ENCODE measurements at regions not wholly inside any gene's neighbourhood (a gene's known extent, or its start where the extent isn't known, plus 50 kb on each side); places are given as distances from the start of the nearest gene placed in this dataset.

DNA sequence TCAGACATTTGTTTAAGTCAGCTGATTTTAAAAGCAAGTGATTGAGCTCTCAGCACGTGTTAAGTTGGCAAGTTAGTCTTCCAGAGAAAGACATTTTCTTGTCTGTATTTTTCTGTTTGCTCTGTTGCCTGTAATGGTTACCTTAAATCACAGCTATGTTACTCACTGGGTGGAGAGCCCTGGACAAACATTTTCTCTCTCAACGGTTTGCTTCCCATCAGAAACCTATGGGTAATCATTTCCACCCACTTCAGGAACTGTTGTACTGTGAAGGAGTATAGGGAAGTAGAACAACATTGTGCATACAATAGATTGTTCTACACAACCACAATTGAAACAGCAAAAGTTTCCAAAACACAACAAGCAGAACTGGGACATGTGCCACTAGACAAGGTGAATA, 113.9 kb upstream of the DPT start:
- TF ChIP-seq, protein P1, sequence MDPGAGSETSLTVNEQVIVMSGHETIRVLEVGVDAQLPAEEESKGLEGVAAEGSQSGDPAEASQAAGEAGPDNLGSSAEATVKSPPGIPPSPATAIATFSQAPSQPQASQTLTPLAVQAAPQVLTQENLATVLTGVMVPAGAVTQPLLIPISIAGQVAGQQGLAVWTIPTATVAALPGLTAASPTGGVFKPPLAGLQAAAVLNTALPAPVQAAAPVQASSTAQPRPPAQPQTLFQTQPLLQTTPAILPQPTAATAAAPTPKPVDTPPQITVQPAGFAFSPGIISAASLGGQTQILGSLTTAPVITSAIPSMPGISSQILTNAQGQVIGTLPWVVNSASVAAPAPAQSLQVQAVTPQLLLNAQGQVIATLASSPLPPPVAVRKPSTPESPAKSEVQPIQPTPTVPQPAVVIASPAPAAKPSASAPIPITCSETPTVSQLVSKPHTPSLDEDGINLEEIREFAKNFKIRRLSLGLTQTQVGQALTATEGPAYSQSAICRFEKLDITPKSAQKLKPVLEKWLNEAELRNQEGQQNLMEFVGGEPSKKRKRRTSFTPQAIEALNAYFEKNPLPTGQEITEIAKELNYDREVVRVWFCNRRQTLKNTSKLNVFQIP (CRISPR knock-in tag; IDR thresholded peaks at IDR 0.05; ENCODE audit: borderline replicate concordance, low read depth): no peak
- TF ChIP-seq TCF4 (CRISPR knock-in tag; IDR thresholded peaks at IDR 0.05; ENCODE audit: borderline replicate concordance): no peak
- no peak for TF ChIP-seq GLIS3 (CRISPR knock-in tag; IDR thresholded peaks at IDR 0.05)
- TF ChIP-seq CSDC2 (CRISPR knock-in tag; IDR thresholded peaks at IDR 0.05): no peak
- TF ChIP-seq ARNTL (CRISPR knock-in tag; IDR thresholded peaks at IDR 0.05; ENCODE audit: borderline replicate concordance, low read depth): no peak
- TF ChIP-seq ZFP30 (CRISPR knock-in tag; IDR thresholded peaks at IDR 0.05): no peak
- TF ChIP-seq ZNF70 (CRISPR knock-in tag; IDR thresholded peaks at IDR 0.05): no peak
- TF ChIP-seq, protein P2, sequence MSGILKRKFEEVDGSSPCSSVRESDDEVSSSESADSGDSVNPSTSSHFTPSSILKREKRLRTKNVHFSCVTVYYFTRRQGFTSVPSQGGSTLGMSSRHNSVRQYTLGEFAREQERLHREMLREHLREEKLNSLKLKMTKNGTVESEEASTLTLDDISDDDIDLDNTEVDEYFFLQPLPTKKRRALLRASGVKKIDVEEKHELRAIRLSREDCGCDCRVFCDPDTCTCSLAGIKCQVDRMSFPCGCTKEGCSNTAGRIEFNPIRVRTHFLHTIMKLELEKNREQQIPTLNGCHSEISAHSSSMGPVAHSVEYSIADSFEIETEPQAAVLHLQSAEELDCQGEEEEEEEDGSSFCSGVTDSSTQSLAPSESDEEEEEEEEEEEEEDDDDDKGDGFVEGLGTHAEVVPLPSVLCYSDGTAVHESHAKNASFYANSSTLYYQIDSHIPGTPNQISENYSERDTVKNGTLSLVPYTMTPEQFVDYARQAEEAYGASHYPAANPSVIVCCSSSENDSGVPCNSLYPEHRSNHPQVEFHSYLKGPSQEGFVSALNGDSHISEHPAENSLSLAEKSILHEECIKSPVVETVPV (CRISPR knock-in tag; IDR thresholded peaks at IDR 0.05): no peak
- no peak for TF ChIP-seq ZC3H10 (CRISPR knock-in tag; IDR thresholded peaks at IDR 0.05)
- no peak for TF ChIP-seq SNAI2 (CRISPR knock-in tag; IDR thresholded peaks at IDR 0.05)
- ATAC-seq: no peak

DNA sequence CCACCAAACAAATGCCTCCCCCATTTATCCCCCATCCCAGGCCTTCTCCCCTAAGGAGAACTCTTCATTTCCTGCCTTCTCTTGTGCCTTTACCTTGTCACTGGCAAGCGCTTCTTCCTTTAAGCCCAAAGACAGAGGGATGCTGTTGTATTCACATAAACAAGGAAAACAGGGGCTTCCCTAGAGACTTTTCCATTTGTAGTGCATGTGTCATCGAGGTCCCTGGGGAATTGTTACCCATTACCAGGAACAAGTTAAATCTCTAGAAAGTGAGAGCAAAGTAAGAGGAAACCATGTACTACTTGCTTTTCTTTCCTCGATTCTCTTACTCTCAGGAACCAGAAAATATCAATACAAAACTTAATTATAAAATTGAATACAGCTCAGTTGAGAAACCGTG, 114.4 kb upstream of the DPT start:
- ATAC-seq: no peak
- TF ChIP-seq OSR1 (CRISPR knock-in tag; IDR thresholded peaks at IDR 0.05) (no peak), ESRRG (CRISPR knock-in tag; IDR thresholded peaks at IDR 0.05) (no peak), ISL1 (CRISPR knock-in tag; IDR thresholded peaks at IDR 0.05) (no peak), ZNF8 (CRISPR knock-in tag; IDR thresholded peaks at IDR 0.05) (no peak), PPARA (CRISPR knock-in tag; IDR thresholded peaks at IDR 0.05; ENCODE audit: borderline replicate concordance) (no peak), TCF4 (CRISPR knock-in tag; IDR thresholded peaks at IDR 0.05; ENCODE audit: borderline replicate concordance) (no peak), ZNF70 (CRISPR knock-in tag; IDR thresholded peaks at IDR 0.05) (no peak), ZNF565 (CRISPR knock-in tag; conservative IDR thresholded peaks at IDR 0.05; ENCODE audit: low read depth) (no peak), BACH2 (CRISPR knock-in tag; IDR thresholded peaks at IDR 0.05; ENCODE audit: borderline replicate concordance) (no peak)
- TF ChIP-seq, protein P3, sequence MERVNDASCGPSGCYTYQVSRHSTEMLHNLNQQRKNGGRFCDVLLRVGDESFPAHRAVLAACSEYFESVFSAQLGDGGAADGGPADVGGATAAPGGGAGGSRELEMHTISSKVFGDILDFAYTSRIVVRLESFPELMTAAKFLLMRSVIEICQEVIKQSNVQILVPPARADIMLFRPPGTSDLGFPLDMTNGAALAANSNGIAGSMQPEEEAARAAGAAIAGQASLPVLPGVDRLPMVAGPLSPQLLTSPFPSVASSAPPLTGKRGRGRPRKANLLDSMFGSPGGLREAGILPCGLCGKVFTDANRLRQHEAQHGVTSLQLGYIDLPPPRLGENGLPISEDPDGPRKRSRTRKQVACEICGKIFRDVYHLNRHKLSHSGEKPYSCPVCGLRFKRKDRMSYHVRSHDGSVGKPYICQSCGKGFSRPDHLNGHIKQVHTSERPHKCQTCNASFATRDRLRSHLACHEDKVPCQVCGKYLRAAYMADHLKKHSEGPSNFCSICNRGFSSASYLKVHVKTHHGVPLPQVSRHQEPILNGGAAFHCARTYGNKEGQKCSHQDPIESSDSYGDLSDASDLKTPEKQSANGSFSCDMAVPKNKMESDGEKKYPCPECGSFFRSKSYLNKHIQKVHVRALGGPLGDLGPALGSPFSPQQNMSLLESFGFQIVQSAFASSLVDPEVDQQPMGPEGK (CRISPR knock-in tag; IDR thresholded peaks at IDR 0.05; ENCODE audit: borderline replicate concordance): no peak
- TF ChIP-seq, protein P2 (CRISPR knock-in tag; IDR thresholded peaks at IDR 0.05): no peak
- TF ChIP-seq, protein P4, sequence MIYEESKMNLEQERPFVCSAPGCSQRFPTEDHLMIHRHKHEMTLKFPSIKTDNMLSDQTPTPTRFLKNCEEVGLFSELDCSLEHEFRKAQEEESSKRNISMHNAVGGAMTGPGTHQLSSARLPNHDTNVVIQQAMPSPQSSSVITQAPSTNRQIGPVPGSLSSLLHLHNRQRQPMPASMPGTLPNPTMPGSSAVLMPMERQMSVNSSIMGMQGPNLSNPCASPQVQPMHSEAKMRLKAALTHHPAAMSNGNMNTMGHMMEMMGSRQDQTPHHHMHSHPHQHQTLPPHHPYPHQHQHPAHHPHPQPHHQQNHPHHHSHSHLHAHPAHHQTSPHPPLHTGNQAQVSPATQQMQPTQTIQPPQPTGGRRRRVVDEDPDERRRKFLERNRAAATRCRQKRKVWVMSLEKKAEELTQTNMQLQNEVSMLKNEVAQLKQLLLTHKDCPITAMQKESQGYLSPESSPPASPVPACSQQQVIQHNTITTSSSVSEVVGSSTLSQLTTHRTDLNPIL (CRISPR knock-in tag; IDR thresholded peaks at IDR 0.05; ENCODE audit: low read depth): no peak

DNA sequence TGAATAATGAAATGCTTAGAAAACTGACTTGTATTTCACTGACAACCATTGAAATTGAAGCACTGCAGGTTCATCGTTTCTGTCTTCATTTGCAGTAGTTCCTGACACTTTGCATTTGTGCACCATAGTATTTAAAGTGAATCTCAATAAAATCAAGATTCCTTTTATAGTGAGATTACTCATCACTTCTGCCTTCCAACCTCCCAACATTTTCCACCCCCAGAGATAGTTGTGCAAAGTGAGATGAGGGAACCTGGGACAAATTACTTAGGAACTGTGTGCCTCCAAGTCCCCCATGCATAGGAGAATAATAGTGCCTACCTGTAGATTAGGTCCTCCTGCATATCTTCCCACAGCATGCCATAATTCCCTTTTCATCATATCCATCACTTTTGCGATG, 114.9 kb upstream of the DPT start:
- TF ChIP-seq TOX (CRISPR knock-in tag; IDR thresholded peaks at IDR 0.05; ENCODE audit: borderline replicate concordance) (no peak), ISL1 (CRISPR knock-in tag; IDR thresholded peaks at IDR 0.05) (no peak), ESRRG (CRISPR knock-in tag; IDR thresholded peaks at IDR 0.05) (no peak), RARB (CRISPR knock-in tag; IDR thresholded peaks at IDR 0.05) (no peak), ZNF8 (CRISPR knock-in tag; IDR thresholded peaks at IDR 0.05) (no peak), OSR1 (CRISPR knock-in tag; IDR thresholded peaks at IDR 0.05) (no peak), CSDC2 (CRISPR knock-in tag; IDR thresholded peaks at IDR 0.05) (no peak), SNAI2 (CRISPR knock-in tag; IDR thresholded peaks at IDR 0.05) (no peak), ZC3H10 (CRISPR knock-in tag; IDR thresholded peaks at IDR 0.05) (no peak), PPARA (CRISPR knock-in tag; IDR thresholded peaks at IDR 0.05; ENCODE audit: borderline replicate concordance) (no peak), ARNTL (CRISPR knock-in tag; IDR thresholded peaks at IDR 0.05; ENCODE audit: borderline replicate concordance, low read depth) (no peak)
- TF ChIP-seq, protein P4 (CRISPR knock-in tag; IDR thresholded peaks at IDR 0.05; ENCODE audit: low read depth): no peak
- TF ChIP-seq, protein P5, sequence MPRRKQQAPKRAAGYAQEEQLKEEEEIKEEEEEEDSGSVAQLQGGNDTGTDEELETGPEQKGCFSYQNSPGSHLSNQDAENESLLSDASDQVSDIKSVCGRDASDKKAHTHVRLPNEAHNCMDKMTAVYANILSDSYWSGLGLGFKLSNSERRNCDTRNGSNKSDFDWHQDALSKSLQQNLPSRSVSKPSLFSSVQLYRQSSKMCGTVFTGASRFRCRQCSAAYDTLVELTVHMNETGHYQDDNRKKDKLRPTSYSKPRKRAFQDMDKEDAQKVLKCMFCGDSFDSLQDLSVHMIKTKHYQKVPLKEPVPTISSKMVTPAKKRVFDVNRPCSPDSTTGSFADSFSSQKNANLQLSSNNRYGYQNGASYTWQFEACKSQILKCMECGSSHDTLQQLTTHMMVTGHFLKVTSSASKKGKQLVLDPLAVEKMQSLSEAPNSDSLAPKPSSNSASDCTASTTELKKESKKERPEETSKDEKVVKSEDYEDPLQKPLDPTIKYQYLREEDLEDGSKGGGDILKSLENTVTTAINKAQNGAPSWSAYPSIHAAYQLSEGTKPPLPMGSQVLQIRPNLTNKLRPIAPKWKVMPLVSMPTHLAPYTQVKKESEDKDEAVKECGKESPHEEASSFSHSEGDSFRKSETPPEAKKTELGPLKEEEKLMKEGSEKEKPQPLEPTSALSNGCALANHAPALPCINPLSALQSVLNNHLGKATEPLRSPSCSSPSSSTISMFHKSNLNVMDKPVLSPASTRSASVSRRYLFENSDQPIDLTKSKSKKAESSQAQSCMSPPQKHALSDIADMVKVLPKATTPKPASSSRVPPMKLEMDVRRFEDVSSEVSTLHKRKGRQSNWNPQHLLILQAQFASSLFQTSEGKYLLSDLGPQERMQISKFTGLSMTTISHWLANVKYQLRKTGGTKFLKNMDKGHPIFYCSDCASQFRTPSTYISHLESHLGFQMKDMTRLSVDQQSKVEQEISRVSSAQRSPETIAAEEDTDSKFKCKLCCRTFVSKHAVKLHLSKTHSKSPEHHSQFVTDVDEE (CRISPR knock-in tag; IDR thresholded peaks at IDR 0.05): no peak

More for the DNA sequence above, 114.9 kb upstream of the DPT start:
- no peak for ATAC-seq
